Endodermal cell (in vitro differentiated cells): ENCODE measurements at regions not wholly inside any gene's neighbourhood (a gene's known extent, or its start where the extent isn't known, plus 50 kb on each side); places are given as distances from the start of the nearest gene placed in this dataset.

Experiments used
- DNase-seq: peaks from one replicate; pipeline ENCODE4 v3.0.0-alpha.2; 2017
- H3K27ac ChIP-seq: 2 replicates; pipeline ENCODE4 v1.5.1; 2013; ENCODE audit warnings: mild to moderate bottlenecking, low read depth, low read length, moderate library complexity
- H3K27me3 ChIP-seq: 2 replicates; pipeline ENCODE4 v1.6.1; 2013; ENCODE audit warnings: mild to moderate bottlenecking, low read length, moderate library complexity; ENCODE audit not compliant: insufficient read depth, control insufficient read depth, poor library complexity, severe bottlenecking
- H3K36me3 ChIP-seq: 2 replicates; pipeline ENCODE4 v1.7.0; 2013; ENCODE audit warnings: mild to moderate bottlenecking, low read length, moderate library complexity; ENCODE audit not compliant: control insufficient read depth, insufficient read depth
- H3K4me1 ChIP-seq: one replicate; pipeline ENCODE4 v1.7.0; 2013; ENCODE audit warnings: low read length; ENCODE audit not compliant: control insufficient read depth, insufficient read depth
- H3K4me3 ChIP-seq: 2 replicates; pipeline ENCODE4 v1.5.1; 2013; ENCODE audit warnings: mild to moderate bottlenecking, low read length, moderate library complexity
- H3K9ac ChIP-seq: 2 replicates; pipeline ENCODE4 v1.6.1; 2013; ENCODE audit warnings: mild to moderate bottlenecking, low read length, moderate library complexity; ENCODE audit not compliant: poor library complexity, severe bottlenecking; ENCODE audit errors: extremely low read depth
- H3K9me3 ChIP-seq: 2 replicates; pipeline ENCODE4 v1.6.1; 2013; ENCODE audit warnings: mild to moderate bottlenecking, low read length, moderate library complexity; ENCODE audit not compliant: control insufficient read depth
- H3K27ac Mint-ChIP-seq: 2 replicates; pipeline ENCODE4 v1.8.0; 2020; ENCODE audit warnings: mixed read lengths
- H3K27me3 Mint-ChIP-seq: 2 replicates; pipeline ENCODE4 v1.8.0; 2021; ENCODE audit warnings: mild to moderate bottlenecking, mixed read lengths; ENCODE audit not compliant: insufficient read depth
- H3K36me3 Mint-ChIP-seq: 2 replicates; pipeline ENCODE4 v1.8.0; 2020; ENCODE audit warnings: low read depth, mixed read lengths
- H3K4me1 Mint-ChIP-seq: 2 replicates; pipeline ENCODE4 v1.8.0; 2020; ENCODE audit warnings: mixed read lengths
- H3K4me3 Mint-ChIP-seq: 2 replicates; pipeline ENCODE4 v1.8.0; 2020; ENCODE audit warnings: mild to moderate bottlenecking, moderate library complexity, mixed read lengths
- H3K9me3 Mint-ChIP-seq: 2 replicates; pipeline ENCODE4 v1.8.0; 2020; ENCODE audit warnings: mild to moderate bottlenecking, mixed read lengths
- CTCF ChIP-seq: fragments of 200-600 bp; sonication (generic); conservative IDR thresholded peaks from 2 replicates; pipeline ENCODE4 v1.5.0; 2021; ENCODE audit warnings: antibody characterized with exemption, mild to moderate bottlenecking
- WGBS, 2 experiments: methylation state at CpG; one replicate each; pipeline versions ENCODE4 v1.1.5 to v1.1.7; 2013; ENCODE audit warnings: missing lambda C conversion rate in 2 of 2, mixed read lengths in 1 of 2; ENCODE audit not compliant: insufficient coverage in 1 of 2, insufficient read length in 1 of 2; 5-methylcytosine and 5-hydroxymethylcytosine counted together

GRCh38 chr12:74794522-74794921, 256.9 kb downstream of the ATXN7L3B start:
- WGBS, 2 experiments = 87% methylated on average over 4 of the region's 4 CpGs; no CpG with 5 or more reads in 1 of the 2 experiments
- H3K27me3 ChIP-seq = no peaks in the 10 kb centered on the region
- no peak overlapping the region for H3K4me3 ChIP-seq

GRCh38 chr12:74801625-74802024, 264.0 kb downstream of the ATXN7L3B start:
- no peaks in the 10 kb centered on the region for H3K27me3 Mint-ChIP-seq
- no peak overlapping the region for H3K27ac Mint-ChIP-seq
- Histone ChIP-seq H3K27ac (no peak overlapping the region), H3K4me1 (no peaks in the 10 kb centered on the region), H3K27me3 (no peaks in the 10 kb centered on the region), H3K36me3 (no peaks in the 10 kb centered on the region), H3K4me3 (no peak overlapping the region), H3K9me3 (no peaks in the 10 kb centered on the region), H3K9ac (no peak overlapping the region)
- WGBS, 2 experiments = 83 to 100% methylated on average over 1 to 2 of the region's 2 CpGs
- DNase-seq = no peak
- no peak overlapping the region for H3K4me3 Mint-ChIP-seq
- no peaks in the 10 kb centered on the region for H3K36me3 Mint-ChIP-seq
- no peaks in the 10 kb centered on the region for H3K9me3 Mint-ChIP-seq
- no peak for TF ChIP-seq CTCF
- H3K4me1 Mint-ChIP-seq = no peaks in the 10 kb centered on the region

More at GRCh38 chr12:74794522-74794921, 256.9 kb downstream of the ATXN7L3B start:
- Histone ChIP-seq H3K4me1 (no peaks in the 10 kb centered on the region), H3K27ac (no peak overlapping the region), H3K9ac (no peak overlapping the region), H3K36me3 (no peaks in the 10 kb centered on the region), H3K9me3 (no peaks in the 10 kb centered on the region)
- TF ChIP-seq CTCF = no peak
- H3K36me3 Mint-ChIP-seq = no peaks in the 10 kb centered on the region
- H3K27me3 Mint-ChIP-seq = no peaks in the 10 kb centered on the region
- no peak overlapping the region for H3K27ac Mint-ChIP-seq
- DNase-seq = no peak
- H3K9me3 Mint-ChIP-seq = no peaks in the 10 kb centered on the region
- no peaks in the 10 kb centered on the region for H3K4me1 Mint-ChIP-seq
- H3K4me3 Mint-ChIP-seq = no peak overlapping the region

- Mint-ChIP-seq H3K4me3 (no peak overlapping the region), H3K27me3 (no peaks in the 10 kb centered on the region), H3K4me1 (no peaks in the 10 kb centered on the region), H3K36me3 (no peaks in the 10 kb centered on the region), H3K9me3 (peaks cover 20% of the 10 kb centered on the region), H3K27ac (no peak overlapping the region)
- Histone ChIP-seq H3K27ac (no peak overlapping the region), H3K4me1 (no peaks in the 10 kb centered on the region), H3K27me3 (no peaks in the 10 kb centered on the region), H3K9me3 (peaks cover 29% of the 10 kb centered on the region), H3K9ac (no peak overlapping the region), H3K36me3 (no peaks in the 10 kb centered on the region), H3K4me3 (no peak overlapping the region)
- no peak for TF ChIP-seq CTCF
- 84 to 96% methylated on average over 3 to 10 of the region's 10 CpGs for WGBS, 2 experiments
- no peak for DNase-seq
These were observed 279.0 kb downstream of the ATXN7L3B start for GRCh38 chr12:74816398-74817175.
